Tibial nerve (tissue), 4 donors: ENCODE measurements at regions not wholly inside any gene's neighbourhood (a gene's known extent, or its start where the extent isn't known, plus 50 kb on each side); places are given as distances from the start of the nearest gene placed in this dataset.

Experiments
- DNase-seq, 2 donors: peaks; one replicate each; pipeline ENCODE4 v3.0.0-alpha.2; 2019; ENCODE audit warnings: low spot score in 2 of 2
- H3K27ac ChIP-seq, 4 donors: fragments of 200-600 bp; sonication (generic) in 3 of 4; one replicate each; pipeline ENCODE4 v1.5.1; 2017 to 2019; ENCODE audit warnings: mild to moderate bottlenecking in 1 of 4
- H3K27me3 ChIP-seq, 2 donors: fragments of 200-600 bp; sonication (generic) in 1 of 2; one replicate each; pipeline versions ENCODE4 v1.5.1 to v1.6.0; 2017 to 2019
- H3K36me3 ChIP-seq, 3 donors: fragments of 200-600 bp; sonication (generic); one replicate each; pipeline ENCODE4 v1.5.1; 2018 to 2019
- H3K4me1 ChIP-seq, 4 donors: fragments of 200-600 bp; sonication (generic) in 3 of 4; one replicate each; pipeline ENCODE4 v1.5.1; 2017 to 2019
- H3K4me3 ChIP-seq, 4 donors: fragments of 200-600 bp; sonication (generic) in 3 of 4; one replicate each; pipeline ENCODE4 v1.5.1; 2017 to 2019; ENCODE audit warnings: mild to moderate bottlenecking in 1 of 4, moderate library complexity in 1 of 4
- H3K9me3 ChIP-seq, 4 donors: fragments of 200-600 bp; sonication (generic) in 3 of 4; one replicate each; pipeline ENCODE4 v1.5.1; 2017 to 2019
- EP300 ChIP-seq, 2 donors: sonication (generic); formaldehyde crosslinking; IDR thresholded peaks; one replicate each; pipeline ENCODE4 v1.6.1; 2017; ENCODE audit warnings: antibody characterized with exemption in 2 of 2, mild to moderate bottlenecking in 1 of 2
- POLR2A ChIP-seq, 2 donors: fragments of 450-650 bp; IDR thresholded peaks; one replicate each; pipeline ENCODE4 v1.6.1; 2017; ENCODE audit warnings: antibody characterized with exemption in 2 of 2, mild to moderate bottlenecking in 2 of 2, moderate library complexity in 2 of 2
- WGBS, 2 donors: methylation state at CpG; one replicate each; pipeline ENCODE4 v1.1.5; 2018; 5-methylcytosine and 5-hydroxymethylcytosine counted together
- TF ChIP-seq, protein P1 (sequence below), 5 experiments: fragments of 200-600 bp in 3 of 5; fragments of 450-650 bp in 2 of 5; sonication (generic) in 3 of 5; IDR thresholded peaks; one replicate each; pipeline ENCODE4 v1.5.1; 2016 to 2019; ENCODE audit warnings: antibody characterized with exemption in 5 of 5, mild to moderate bottlenecking in 3 of 5, moderate library complexity in 2 of 5

DNA sequence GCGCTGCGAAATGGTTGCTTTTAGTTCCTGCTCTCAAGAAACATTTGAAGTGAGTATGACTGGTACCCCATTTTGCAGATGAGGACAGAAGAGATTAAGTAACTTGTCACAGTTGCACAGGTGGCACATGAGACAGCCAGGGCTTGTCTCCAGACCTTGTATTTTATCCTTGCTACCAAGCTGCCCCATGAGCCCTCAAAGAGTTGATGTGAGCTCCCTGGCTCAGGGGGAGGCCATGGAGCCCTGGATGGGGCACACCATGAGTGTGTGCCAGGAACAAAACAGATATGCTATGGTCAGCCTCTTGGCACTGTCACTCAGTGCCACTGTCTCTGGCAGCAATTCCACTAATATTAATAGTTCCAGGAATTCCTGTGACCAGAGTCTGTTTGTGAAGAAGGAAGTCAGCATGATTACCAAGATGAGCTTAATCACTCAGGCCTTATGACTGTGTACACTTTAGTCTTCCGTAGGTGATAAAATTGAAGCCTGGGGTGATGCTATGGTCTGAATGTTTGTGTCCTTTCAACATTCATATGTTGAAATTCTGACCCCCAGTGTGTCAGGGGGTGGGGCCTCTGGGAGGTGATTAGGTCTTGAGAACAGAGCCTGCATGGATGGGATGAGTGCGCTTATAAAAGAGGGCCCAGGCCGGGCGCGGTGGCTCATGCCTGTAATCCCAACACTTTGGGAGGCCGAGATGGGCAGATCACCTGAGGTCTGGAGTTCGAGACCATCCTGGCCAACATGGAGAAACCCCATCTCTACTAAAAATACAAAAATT, 806.8 kb downstream of the AACS start:
- no peak for DNase-seq
- Histone ChIP-seq H3K27ac (no peak overlapping the region), H3K4me1 (no peaks in the 10 kb centered on the region), H3K36me3 (no peaks in the 10 kb centered on the region), H3K4me3 (no peak overlapping the region), H3K27me3 (no peaks in the 10 kb centered on the region), H3K9me3 (peaks cover 0 to 4% (median 0%) of the 10 kb centered on the region in 4 donors)
- WGBS, 2 donors = 90 to 96% methylated on average over 9 of the region's 9 CpGs
- TF ChIP-seq POLR2A (IDR thresholded peaks at IDR 0.05) (no peak), EP300 (IDR thresholded peaks at IDR 0.05) (no peak)
- TF ChIP-seq, protein P1, sequence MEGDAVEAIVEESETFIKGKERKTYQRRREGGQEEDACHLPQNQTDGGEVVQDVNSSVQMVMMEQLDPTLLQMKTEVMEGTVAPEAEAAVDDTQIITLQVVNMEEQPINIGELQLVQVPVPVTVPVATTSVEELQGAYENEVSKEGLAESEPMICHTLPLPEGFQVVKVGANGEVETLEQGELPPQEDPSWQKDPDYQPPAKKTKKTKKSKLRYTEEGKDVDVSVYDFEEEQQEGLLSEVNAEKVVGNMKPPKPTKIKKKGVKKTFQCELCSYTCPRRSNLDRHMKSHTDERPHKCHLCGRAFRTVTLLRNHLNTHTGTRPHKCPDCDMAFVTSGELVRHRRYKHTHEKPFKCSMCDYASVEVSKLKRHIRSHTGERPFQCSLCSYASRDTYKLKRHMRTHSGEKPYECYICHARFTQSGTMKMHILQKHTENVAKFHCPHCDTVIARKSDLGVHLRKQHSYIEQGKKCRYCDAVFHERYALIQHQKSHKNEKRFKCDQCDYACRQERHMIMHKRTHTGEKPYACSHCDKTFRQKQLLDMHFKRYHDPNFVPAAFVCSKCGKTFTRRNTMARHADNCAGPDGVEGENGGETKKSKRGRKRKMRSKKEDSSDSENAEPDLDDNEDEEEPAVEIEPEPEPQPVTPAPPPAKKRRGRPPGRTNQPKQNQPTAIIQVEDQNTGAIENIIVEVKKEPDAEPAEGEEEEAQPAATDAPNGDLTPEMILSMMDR (IDR thresholded peaks at IDR 0.05) = no peak

DNA sequence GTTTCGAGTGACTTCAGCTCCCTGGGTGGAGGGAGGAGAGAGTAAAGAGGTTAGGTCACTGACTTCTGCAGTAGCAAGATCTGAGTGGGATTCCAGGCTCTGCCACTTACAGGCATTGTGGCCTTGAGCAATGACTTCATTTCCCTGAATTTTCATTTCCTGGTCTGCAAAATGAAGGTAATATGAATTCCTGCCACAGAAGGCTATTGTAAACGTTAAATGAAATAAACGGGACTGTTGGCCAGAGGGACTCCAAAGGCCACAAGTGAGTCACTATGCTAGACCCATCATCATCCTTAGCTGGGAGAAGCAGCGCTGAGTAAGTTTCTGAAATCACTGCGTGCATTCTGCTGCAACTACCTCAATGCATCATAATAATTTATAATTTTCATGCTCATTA, 807.8 kb downstream of the AACS start:
- H3K4me1 ChIP-seq = no peaks in the 10 kb centered on the region
- WGBS, 2 donors = 54 to 77% methylated on average over 5 of the region's 5 CpGs
- TF ChIP-seq POLR2A (IDR thresholded peaks at IDR 0.05) = no peak
- TF ChIP-seq, protein P1 (IDR thresholded peaks at IDR 0.05) = no peak
- TF ChIP-seq EP300 (IDR thresholded peaks at IDR 0.05) = no peak

DNA sequence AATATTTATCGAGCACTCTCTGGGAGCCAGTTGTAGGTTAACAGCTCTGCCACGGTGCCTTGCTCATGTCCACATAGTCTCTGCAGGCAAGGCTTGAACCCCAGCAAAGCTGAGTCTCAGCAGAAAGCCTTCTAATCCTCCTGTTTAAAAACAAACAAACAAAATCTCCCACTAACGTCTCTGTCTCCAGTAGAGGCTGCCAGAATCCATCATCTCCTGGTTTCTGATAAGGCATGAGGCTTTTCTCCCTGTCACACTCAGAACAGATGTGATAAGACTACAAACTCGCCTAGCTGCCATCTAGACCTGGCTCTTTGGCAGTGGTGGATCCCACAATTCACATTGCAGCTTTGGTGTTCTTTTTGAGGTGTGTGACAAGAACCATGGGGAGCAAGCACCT, 813.2 kb downstream of the AACS start:
- no peak for DNase-seq
- H3K4me1 ChIP-seq = no peaks in the 10 kb centered on the region
- peaks cover 0 to 4% (median 0%) of the 10 kb centered on the region in 4 donors for H3K9me3 ChIP-seq
- H3K27ac ChIP-seq = no peak overlapping the region
- H3K27me3 ChIP-seq = no peaks in the 10 kb centered on the region
- TF ChIP-seq, protein P1 (IDR thresholded peaks at IDR 0.05) = no peak
- TF ChIP-seq EP300 (IDR thresholded peaks at IDR 0.05) (no peak), POLR2A (IDR thresholded peaks at IDR 0.05) (no peak)
- H3K36me3 ChIP-seq = no peaks in the 10 kb centered on the region
- WGBS, 2 donors = 38 to 39% methylated on average over 4 of the region's 4 CpGs
- H3K4me3 ChIP-seq = no peak overlapping the region

More for the DNA sequence above, 807.8 kb downstream of the AACS start:
- Histone ChIP-seq H3K4me3 (no peak overlapping the region), H3K27ac (no peak overlapping the region), H3K27me3 (no peaks in the 10 kb centered on the region), H3K36me3 (no peaks in the 10 kb centered on the region), H3K9me3 (peaks cover 0 to 4% (median 0%) of the 10 kb centered on the region in 4 donors)
- DNase-seq = no peak

DNA sequence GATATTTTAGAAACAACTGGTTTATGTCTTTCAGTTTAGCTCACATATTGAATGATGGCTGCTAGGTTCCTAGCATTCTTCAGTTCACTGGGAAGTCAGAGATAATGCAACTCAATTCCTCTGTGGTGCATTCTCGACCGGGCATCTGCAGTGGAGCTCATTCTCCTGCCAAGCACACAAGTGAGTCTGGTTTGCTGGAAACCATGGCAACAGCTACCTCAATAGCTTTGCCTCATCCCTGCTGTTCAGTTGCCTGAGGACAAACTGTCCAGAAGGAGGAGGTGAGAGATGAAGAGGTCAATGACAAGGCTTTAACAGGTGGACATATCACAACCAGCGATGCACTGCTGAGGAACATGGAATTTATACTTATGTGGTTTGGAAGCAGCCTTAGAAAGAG, 816.9 kb downstream of the AACS start:
- TF ChIP-seq POLR2A (IDR thresholded peaks at IDR 0.05) (no peak), EP300 (IDR thresholded peaks at IDR 0.05) (no peak)
- TF ChIP-seq, protein P1 (IDR thresholded peaks at IDR 0.05) = no peak
- Histone ChIP-seq H3K4me1 (no peaks in the 10 kb centered on the region), H3K4me3 (no peak overlapping the region), H3K9me3 (peaks cover 0 to 3% (median 0%) of the 10 kb centered on the region in 4 donors), H3K27me3 (no peaks in the 10 kb centered on the region), H3K27ac (no peak overlapping the region), H3K36me3 (no peaks in the 10 kb centered on the region)
- 35 to 45% methylated on average over 3 of the region's 3 CpGs for WGBS, 2 donors
- DNase-seq = no peak

DNA sequence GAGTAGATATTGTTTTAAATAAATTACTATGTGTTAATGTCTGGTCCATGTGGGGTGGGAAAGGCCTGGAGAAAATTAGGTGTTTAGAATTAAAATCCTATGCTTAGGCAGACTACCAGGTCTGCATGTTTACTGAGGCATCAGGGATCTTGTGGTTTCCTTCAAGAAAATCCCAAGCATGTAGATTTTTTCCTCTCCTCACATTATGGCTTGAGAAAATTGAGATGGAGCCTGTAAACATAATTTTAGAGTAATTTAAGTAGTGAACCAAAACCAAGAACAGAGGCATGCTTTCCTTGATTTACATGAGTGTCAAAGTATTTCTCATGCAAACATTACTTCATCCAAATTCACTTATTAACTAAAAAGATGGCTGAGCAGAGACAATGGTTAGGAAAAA, 823.7 kb downstream of the AACS start:
- no peaks in the 10 kb centered on the region for H3K27me3 ChIP-seq
- H3K4me1 ChIP-seq = no peaks in the 10 kb centered on the region
- H3K27ac ChIP-seq = no peak overlapping the region
- no peaks in the 10 kb centered on the region for H3K36me3 ChIP-seq
- no peak for TF ChIP-seq POLR2A (IDR thresholded peaks at IDR 0.05)
- TF ChIP-seq, protein P1 (IDR thresholded peaks at IDR 0.05) = no peak
- H3K4me3 ChIP-seq = no peak overlapping the region
- peaks cover 0 to 3% (median 0%) of the 10 kb centered on the region in 4 donors for H3K9me3 ChIP-seq
- no peak for DNase-seq
